IPS DF 6.9 (cell line): ENCODE measurements at regions not wholly inside any gene's neighbourhood (a gene's known extent, or its start where the extent isn't known, plus 50 kb on each side); places are given as distances from the start of the nearest gene placed in this dataset.

Experiments used
- DNase-seq: peaks from one replicate; pipeline ENCODE4 v3.0.0-alpha.2; 2013; ENCODE audit warnings: low read depth, low spot score
- H3K27ac ChIP-seq: one replicate; pipeline ENCODE4 v1.5.1; 2013; ENCODE audit warnings: low read length, control low read depth
- H3K27me3 ChIP-seq: 2 replicates; pipeline ENCODE4 v1.6.1; 2013; ENCODE audit warnings: mild to moderate bottlenecking, low read length; ENCODE audit not compliant: control insufficient read depth, insufficient read depth
- H3K36me3 ChIP-seq: 2 replicates; pipeline ENCODE4 v1.6.1; 2013; ENCODE audit warnings: low read length; ENCODE audit not compliant: control insufficient read depth, insufficient read depth
- H3K4me1 ChIP-seq: 2 replicates; pipeline ENCODE4 v1.6.1; 2013; ENCODE audit warnings: low read length; ENCODE audit not compliant: control insufficient read depth, insufficient read depth
- H3K4me3 ChIP-seq: 2 replicates; pipeline ENCODE4 v1.5.1; 2013; ENCODE audit warnings: mild to moderate bottlenecking, low read length
- H3K9me3 ChIP-seq: 2 replicates; pipeline ENCODE4 v1.6.1; 2013; ENCODE audit warnings: low read length, inconsistent platforms; ENCODE audit not compliant: control insufficient read depth, insufficient read depth
- WGBS: extraction: QIAGEN DNeasy Blood & Tissue Kit; methylation state at CpG from one replicate; pipeline ENCODE4 v1.1.7; 2013; ENCODE audit warnings: mixed read lengths, missing lambda C conversion rate; ENCODE audit not compliant: insufficient read length, insufficient coverage; 5-methylcytosine and 5-hydroxymethylcytosine counted together

DNA sequence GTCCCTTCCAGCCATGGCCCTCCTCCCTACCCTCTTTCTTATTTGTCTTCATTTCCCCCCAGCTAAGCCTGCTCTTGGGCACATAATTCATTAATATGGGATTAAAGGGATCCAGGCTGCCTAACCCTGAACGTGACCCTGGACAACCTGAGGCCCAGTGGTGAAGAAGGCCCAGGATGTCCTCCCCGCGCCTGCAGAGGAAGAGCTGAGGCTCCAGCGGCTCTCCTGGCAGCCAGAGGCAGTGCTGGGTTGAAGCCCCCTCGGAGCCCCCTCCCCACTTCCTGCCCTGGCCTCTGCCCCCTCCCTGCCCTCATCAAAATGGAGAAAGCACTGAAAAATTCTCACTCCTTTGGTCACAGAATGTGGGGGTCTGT lies 96.5 kb upstream of the ATP2B2 start:
- H3K36me3 ChIP-seq: no peaks in the 10 kb centered on the region
- no peak overlapping the region for H3K27ac ChIP-seq
- H3K4me1 ChIP-seq: no peaks in the 10 kb centered on the region
- no peak for DNase-seq
- no peaks in the 10 kb centered on the region for H3K9me3 ChIP-seq
- WGBS: no CpG with 5 or more reads among the region's 5 CpGs
- no peaks in the 10 kb centered on the region for H3K27me3 ChIP-seq
- H3K4me3 ChIP-seq: no peak overlapping the region

GRCh38 chr3:10602271-10602670 lies 96.9 kb upstream of the ATP2B2 start:
- H3K4me3 ChIP-seq: no peak overlapping the region
- no peaks in the 10 kb centered on the region for H3K27me3 ChIP-seq
- no peak overlapping the region for H3K27ac ChIP-seq
- no CpG with 5 or more reads among the region's 7 CpGs for WGBS
- no peaks in the 10 kb centered on the region for H3K9me3 ChIP-seq
- DNase-seq: no peak
- no peaks in the 10 kb centered on the region for H3K36me3 ChIP-seq
- no peaks in the 10 kb centered on the region for H3K4me1 ChIP-seq

GRCh38 chr3:10602769-10603768 lies 97.7 kb upstream of the ATP2B2 start:
- H3K27me3 ChIP-seq: no peaks in the 10 kb centered on the region
- WGBS: no CpG with 5 or more reads among the region's 15 CpGs
- no peaks in the 10 kb centered on the region for H3K4me1 ChIP-seq
- H3K27ac ChIP-seq: no peak overlapping the region
- no peak for DNase-seq
- no peak overlapping the region for H3K4me3 ChIP-seq
- H3K36me3 ChIP-seq: no peaks in the 10 kb centered on the region
- no peaks in the 10 kb centered on the region for H3K9me3 ChIP-seq

DNA sequence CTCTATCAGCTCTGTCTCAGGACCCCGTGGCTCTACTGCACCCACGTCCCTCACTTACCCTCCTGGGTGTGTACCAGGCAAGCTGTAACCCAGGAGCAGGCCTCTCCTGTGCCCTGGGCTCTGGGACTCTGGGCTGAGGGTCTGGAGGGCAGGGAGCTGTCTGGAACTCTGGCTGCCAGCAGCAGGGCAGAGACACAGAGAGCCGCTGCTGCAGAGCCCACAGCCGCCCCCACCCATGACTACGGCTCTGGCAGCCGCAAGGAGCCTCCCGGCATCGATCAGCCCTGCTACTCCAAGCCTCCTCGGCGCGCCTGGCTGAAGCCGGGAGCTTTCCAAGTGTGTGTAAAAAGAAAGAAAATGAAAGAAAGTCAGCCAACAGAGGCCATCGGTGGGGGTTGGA lies 103.7 kb upstream of the ATP2B2 start:
- Histone ChIP-seq H3K4me3 (no peak overlapping the region), H3K27me3 (no peaks in the 10 kb centered on the region), H3K9me3 (peaks cover 1% of the 10 kb centered on the region; the same call in 1 of the 2 replicates), H3K4me1 (no peaks in the 10 kb centered on the region), H3K36me3 (no peaks in the 10 kb centered on the region), H3K27ac (no peak overlapping the region)
- no CpG with 5 or more reads among the region's 13 CpGs for WGBS
- DNase-seq: no peak

DNA sequence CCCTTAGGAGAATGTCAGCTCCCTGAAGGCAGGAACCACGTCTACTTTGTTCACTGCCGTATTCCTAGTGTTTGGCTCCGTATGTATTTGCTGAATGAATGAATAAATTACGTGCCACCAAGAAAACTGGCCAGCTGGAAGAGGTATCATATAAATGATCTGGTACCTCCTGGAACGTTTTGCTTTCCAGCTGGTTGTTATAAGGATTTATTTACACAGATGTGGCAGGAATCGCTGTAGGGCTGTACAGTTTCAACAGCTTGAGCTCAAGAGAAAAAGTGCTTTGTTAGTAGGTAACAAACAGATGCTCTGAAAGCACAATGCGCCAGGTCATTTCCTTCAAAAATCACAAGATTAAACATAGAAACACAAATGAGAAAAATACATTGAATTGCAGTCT lies 108.8 kb upstream of the ATP2B2 start:
- no peak overlapping the region for H3K4me3 ChIP-seq
- peaks cover 1% of the 10 kb centered on the region; the same call in 1 of the 2 replicates for H3K9me3 ChIP-seq
- H3K4me1 ChIP-seq: no peaks in the 10 kb centered on the region
- DNase-seq: no peak
- no peaks in the 10 kb centered on the region for H3K27me3 ChIP-seq
- no peak overlapping the region for H3K27ac ChIP-seq
- no CpG with 5 or more reads among the region's 7 CpGs for WGBS
- no peaks in the 10 kb centered on the region for H3K36me3 ChIP-seq

DNA sequence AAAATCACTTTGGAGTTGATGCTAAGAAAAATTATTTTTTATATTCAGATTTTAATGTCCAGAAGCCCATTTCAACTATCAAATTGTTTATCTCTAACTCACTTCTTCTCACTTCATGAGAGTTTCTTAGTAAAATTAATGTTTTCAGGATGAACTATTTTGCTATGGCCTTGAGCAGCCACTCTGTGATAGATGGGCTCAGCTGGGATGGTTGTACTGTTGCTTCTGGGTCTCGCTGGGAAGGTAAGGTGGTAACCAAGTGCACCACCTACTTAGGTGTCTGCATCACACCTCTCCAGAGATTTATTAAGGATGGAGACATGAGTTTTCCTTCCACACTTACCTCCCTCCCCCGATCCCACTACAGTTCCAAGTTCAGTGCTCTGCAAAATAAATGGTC lies 110.3 kb upstream of the ATP2B2 start:
- Histone ChIP-seq H3K36me3 (no peaks in the 10 kb centered on the region), H3K9me3 (peaks cover 1% of the 10 kb centered on the region; the same call in 1 of the 2 replicates), H3K4me3 (no peak overlapping the region), H3K27ac (no peak overlapping the region), H3K27me3 (no peaks in the 10 kb centered on the region), H3K4me1 (no peaks in the 10 kb centered on the region)
- no peak for DNase-seq
- no CpG with 5 or more reads among the region's 2 CpGs for WGBS

DNA sequence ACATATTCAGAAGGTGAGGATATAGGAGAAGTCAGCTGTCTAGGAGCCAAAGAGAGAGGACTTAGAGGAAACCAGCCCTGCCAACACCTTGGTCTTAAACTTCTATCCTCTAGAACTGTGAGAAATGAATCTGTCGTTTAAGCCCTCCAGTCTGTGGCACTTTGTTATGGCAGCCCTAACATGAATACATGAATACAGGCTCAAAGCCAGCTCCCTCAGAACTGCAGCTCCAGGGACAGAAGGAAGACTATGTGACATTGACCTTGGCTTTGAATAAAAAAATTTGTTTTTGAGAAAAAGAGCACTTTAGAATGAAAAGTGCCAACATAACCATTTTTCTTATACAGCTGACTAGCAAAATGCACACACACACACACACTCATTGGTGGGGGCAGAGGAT lies 110.9 kb upstream of the ATP2B2 start:
- Histone ChIP-seq H3K4me3 (no peak overlapping the region), H3K27me3 (no peaks in the 10 kb centered on the region), H3K4me1 (no peaks in the 10 kb centered on the region), H3K27ac (no peak overlapping the region), H3K9me3 (peaks cover 1% of the 10 kb centered on the region; the same call in 1 of the 2 replicates), H3K36me3 (no peaks in the 10 kb centered on the region)
- no peak for DNase-seq
- no CpG with 5 or more reads among the region's 1 CpG for WGBS

GRCh38 chr3:10619989-10620832 lies 114.8 kb upstream of the ATP2B2 start:
- no peak overlapping the region for H3K4me3 ChIP-seq
- no peaks in the 10 kb centered on the region for H3K9me3 ChIP-seq
- H3K36me3 ChIP-seq: no peaks in the 10 kb centered on the region
- no peaks in the 10 kb centered on the region for H3K4me1 ChIP-seq
- DNase-seq: no peak
- no peaks in the 10 kb centered on the region for H3K27me3 ChIP-seq
- no peak overlapping the region for H3K27ac ChIP-seq
- WGBS: no CpG with 5 or more reads among the region's 11 CpGs

- no peaks in the 10 kb centered on the region for H3K27me3 ChIP-seq
- no peak overlapping the region for H3K4me3 ChIP-seq
- H3K9me3 ChIP-seq: no peaks in the 10 kb centered on the region
- H3K36me3 ChIP-seq: no peaks in the 10 kb centered on the region
- H3K27ac ChIP-seq: no peak overlapping the region
- no peaks in the 10 kb centered on the region for H3K4me1 ChIP-seq
- no CpG with 5 or more reads among the region's 2 CpGs for WGBS
- DNase-seq: no peak
Measured at GRCh38 chr3:10620833-10621082, 115.4 kb upstream of the ATP2B2 start.

DNA sequence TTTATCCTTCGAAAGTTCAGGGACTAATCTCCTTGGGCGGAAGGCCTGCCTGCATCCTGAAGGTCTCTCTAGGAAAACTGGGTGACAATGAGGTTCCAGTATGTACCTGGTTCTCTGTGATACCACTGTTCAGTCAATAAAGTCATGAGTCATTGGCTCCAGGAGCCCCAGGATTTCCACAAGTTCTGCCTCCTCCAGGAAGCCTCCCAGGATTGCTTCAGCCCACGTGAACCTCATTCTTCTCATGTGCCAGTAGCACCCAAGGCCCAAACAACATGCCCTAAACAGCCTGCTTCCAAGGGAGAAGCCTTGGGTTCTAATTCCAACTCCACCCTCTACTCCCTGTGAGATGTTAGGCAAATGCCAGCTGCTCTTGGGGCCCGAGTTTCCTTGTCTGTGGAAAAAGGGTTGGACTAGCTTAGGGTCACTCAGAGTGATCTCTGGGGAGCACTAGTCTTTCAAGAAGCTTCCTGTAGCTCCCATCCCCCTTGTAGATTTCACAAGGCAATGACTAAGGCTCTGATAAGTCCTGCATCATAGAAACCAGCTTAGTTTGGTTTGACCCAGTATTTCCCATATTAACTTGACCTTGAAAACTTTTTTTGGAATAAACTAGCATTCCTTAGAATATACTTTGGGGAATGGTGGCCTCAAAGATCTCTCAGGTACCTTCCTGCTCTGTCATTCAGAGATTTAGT lies 118.3 kb upstream of the ATP2B2 start:
- no peaks in the 10 kb centered on the region for H3K9me3 ChIP-seq
- H3K36me3 ChIP-seq: no peaks in the 10 kb centered on the region
- DNase-seq: no peak
- H3K4me3 ChIP-seq: no peak overlapping the region
- H3K27ac ChIP-seq: no peak overlapping the region
- H3K4me1 ChIP-seq: peaks cover 2% of the 10 kb centered on the region; the same call in 1 of the 2 replicates
- no CpG with 5 or more reads among the region's 4 CpGs for WGBS
- no peaks in the 10 kb centered on the region for H3K27me3 ChIP-seq
